ENCODE measurements at regions not wholly inside any gene's neighbourhood (a gene's known extent, or its start where the extent isn't known, plus 50 kb on each side); places are given as distances from the start of the nearest gene placed in this dataset.
A peak's percentile ranks its signal among the peaks of the same experiment; 100 is the strongest.
"Not testable (repeated sequence)": the region's sequence is repeated elsewhere in the genome, so short reads cannot be mapped to it uniquely, and the experiment has no call there.

GRCh38 chr12:33514893-33515292, 75.3 kb upstream of the SYT10 start:
- Mint-ChIP-seq H3K27me3 (no peaks in the 10 kb centered on the region), H3K36me3 (ENCODE audit: insufficient read depth) (no peaks in the 10 kb centered on the region), H3K4me3 (ENCODE audit: low read depth) (no peak overlapping the region), H3K9me3 (ENCODE audit: low read depth) (peaks cover 2% of the 10 kb centered on the region), H3K27ac (no peak overlapping the region), H3K4me1 (ENCODE audit: low read depth) (peaks cover under 1% of the 10 kb centered on the region)
- peak; percentile 35 for TF ChIP-seq CTCF (IDR thresholded peaks at IDR 0.05; ENCODE audit: unreplicated experiment)
- DNase-seq (ENCODE audit: low spot score, unreplicated experiment) = no peak

- peaks cover 8% of the 10 kb centered on the region for H3K4me1 Mint-ChIP-seq (ENCODE audit: low read depth)
- H3K27me3 Mint-ChIP-seq = no peaks in the 10 kb centered on the region
- H3K27ac Mint-ChIP-seq = no peak overlapping the region
- peaks cover 6% of the 10 kb centered on the region for H3K36me3 Mint-ChIP-seq (ENCODE audit: insufficient read depth)
- H3K4me3 Mint-ChIP-seq (ENCODE audit: low read depth) = no peak overlapping the region
- H3K9me3 Mint-ChIP-seq (ENCODE audit: low read depth) = peaks cover 28% of the 10 kb centered on the region
- TF ChIP-seq CTCF (IDR thresholded peaks at IDR 0.05; ENCODE audit: unreplicated experiment) = no peak
- no peak for DNase-seq (ENCODE audit: low spot score, unreplicated experiment)
These were observed 79.9 kb upstream of the SYT10 start for GRCh38 chr12:33519566-33519965.

GRCh38 chr12:33520505-33521302, 81.1 kb upstream of the SYT10 start:
- H3K36me3 Mint-ChIP-seq (ENCODE audit: insufficient read depth); H3K27me3 Mint-ChIP-seq; H3K4me1 Mint-ChIP-seq (ENCODE audit: low read depth): not testable (repeated sequence)
- peak; percentile 72 for DNase-seq (ENCODE audit: low spot score, unreplicated experiment)
- peak overlapping the region; percentile 38 for H3K27ac Mint-ChIP-seq
- peaks cover 36% of the 10 kb centered on the region for H3K9me3 Mint-ChIP-seq (ENCODE audit: low read depth)
- H3K4me3 Mint-ChIP-seq (ENCODE audit: low read depth) = peak overlapping the region; percentile 0

GRCh38 chr12:33529031-33529430, 89.4 kb upstream of the SYT10 start:
- Mint-ChIP-seq H3K27me3 (no peaks in the 10 kb centered on the region), H3K9me3 (ENCODE audit: low read depth) (peaks cover 18% of the 10 kb centered on the region), H3K36me3 (ENCODE audit: insufficient read depth) (peaks cover 2% of the 10 kb centered on the region), H3K27ac (no peak overlapping the region), H3K4me1 (ENCODE audit: low read depth) (no peaks in the 10 kb centered on the region), H3K4me3 (ENCODE audit: low read depth) (no peak overlapping the region)
- DNase-seq (ENCODE audit: low spot score, unreplicated experiment) = no peak
- no peak for TF ChIP-seq CTCF (IDR thresholded peaks at IDR 0.05; ENCODE audit: unreplicated experiment)

GRCh38 chr12:33529810-33530209, 90.2 kb upstream of the SYT10 start:
- TF ChIP-seq CTCF (IDR thresholded peaks at IDR 0.05; ENCODE audit: unreplicated experiment) = no peak
- Mint-ChIP-seq H3K27ac (no peak overlapping the region), H3K9me3 (ENCODE audit: low read depth) (peaks cover 12% of the 10 kb centered on the region), H3K36me3 (ENCODE audit: insufficient read depth) (no peaks in the 10 kb centered on the region), H3K4me1 (ENCODE audit: low read depth) (no peaks in the 10 kb centered on the region), H3K4me3 (ENCODE audit: low read depth) (no peak overlapping the region), H3K27me3 (no peaks in the 10 kb centered on the region)
- no peak for DNase-seq (ENCODE audit: low spot score, unreplicated experiment)

GRCh38 chr12:33531261-33531660, 91.6 kb upstream of the SYT10 start:
- Mint-ChIP-seq H3K4me1 (ENCODE audit: low read depth) (no peaks in the 10 kb centered on the region), H3K27ac (no peak overlapping the region), H3K36me3 (ENCODE audit: insufficient read depth) (no peaks in the 10 kb centered on the region), H3K4me3 (ENCODE audit: low read depth) (no peak overlapping the region), H3K9me3 (ENCODE audit: low read depth) (no peaks in the 10 kb centered on the region), H3K27me3 (no peaks in the 10 kb centered on the region)
- no peak for DNase-seq (ENCODE audit: low spot score, unreplicated experiment)
- no peak for TF ChIP-seq CTCF (IDR thresholded peaks at IDR 0.05; ENCODE audit: unreplicated experiment)
